Peyer's patch (tissue), 4 donors: ENCODE measurements at regions not wholly inside any gene's neighbourhood (a gene's known extent, or its start where the extent isn't known, plus 50 kb on each side); places are given as distances from the start of the nearest gene placed in this dataset.
A peak's percentile ranks its signal among the peaks of the same experiment; 100 is the strongest.

ENCODE experiments used
- DNase-seq, 3 donors: peaks; one replicate each; pipeline ENCODE4 v3.0.0-alpha.2; 2017 to 2019
- H3K27ac ChIP-seq, 4 donors: fragments of 200-600 bp; sonication (generic); one replicate each; pipeline ENCODE4 v1.5.1; 2016 to 2019
- H3K27me3 ChIP-seq, 2 donors: fragments of 200-600 bp; sonication (generic); one replicate each; pipeline ENCODE4 v1.5.1; 2019
- H3K36me3 ChIP-seq, 3 donors: fragments of 200-600 bp; sonication (generic); one replicate each; pipeline ENCODE4 v1.5.1; 2016 to 2019
- H3K4me1 ChIP-seq, 4 donors: fragments of 200-600 bp; sonication (generic); one replicate each; pipeline ENCODE4 v1.5.1; 2016 to 2019
- H3K4me3 ChIP-seq, 4 donors: fragments of 200-600 bp; sonication (generic); 1 replicate in 3 of 4; 2 replicates in 1 of 4; pipeline ENCODE4 v1.5.1; 2016 to 2019; ENCODE audit warnings: mild to moderate bottlenecking in 1 of 4
- H3K9me3 ChIP-seq, 4 donors: fragments of 200-600 bp; sonication (generic); one replicate each; pipeline ENCODE4 v1.5.1; 2016 to 2019; ENCODE audit warnings: mild to moderate bottlenecking in 1 of 4
- CTCF ChIP-seq, 6 experiments: fragments of 450-650 bp in 4 of 6; fragments of 200-600 bp in 2 of 6; sonication (generic) in 1 of 6; IDR thresholded peaks; one replicate each; pipeline ENCODE4 v1.5.1; 2017 to 2019; ENCODE audit warnings: antibody characterized with exemption in 6 of 6, mild to moderate bottlenecking in 3 of 6, moderate library complexity in 1 of 6
- POLR2A ChIP-seq, 2 donors: fragments of 450-650 bp; IDR thresholded peaks; one replicate each; pipeline ENCODE4 v1.5.1; 2017; ENCODE audit warnings: antibody characterized with exemption in 2 of 2, mild to moderate bottlenecking in 2 of 2, moderate library complexity in 2 of 2

GRCh38 chr13:103236213-103236612 is 170.0 kb upstream of the SLC10A2 start:
- H3K27ac ChIP-seq = no peak overlapping the region
- H3K27me3 ChIP-seq = no peaks in the 10 kb centered on the region
- TF ChIP-seq POLR2A (IDR thresholded peaks at IDR 0.05) = no peak
- TF ChIP-seq CTCF (IDR thresholded peaks at IDR 0.05) = peak in 1 of 6 experiments; percentile 7
- no peak overlapping the region for H3K4me3 ChIP-seq
- H3K9me3 ChIP-seq = no peaks in the 10 kb centered on the region
- no peak for DNase-seq
- no peaks in the 10 kb centered on the region for H3K36me3 ChIP-seq
- H3K4me1 ChIP-seq = no peaks in the 10 kb centered on the region

- no peaks in the 10 kb centered on the region for H3K4me1 ChIP-seq
- no peak for DNase-seq
- H3K27me3 ChIP-seq = no peaks in the 10 kb centered on the region
- H3K27ac ChIP-seq = no peak overlapping the region
- no peaks in the 10 kb centered on the region for H3K9me3 ChIP-seq
- TF ChIP-seq CTCF (IDR thresholded peaks at IDR 0.05) (no peak), POLR2A (IDR thresholded peaks at IDR 0.05) (no peak)
- H3K4me3 ChIP-seq = no peak overlapping the region
- H3K36me3 ChIP-seq = no peaks in the 10 kb centered on the region
Observed at GRCh38 chr13:103229674-103230073, 163.5 kb upstream of the SLC10A2 start.

- no peaks in the 10 kb centered on the region for H3K4me1 ChIP-seq
- no peak overlapping the region for H3K27ac ChIP-seq
- H3K9me3 ChIP-seq = no peaks in the 10 kb centered on the region
- no peak for TF ChIP-seq CTCF (IDR thresholded peaks at IDR 0.05)
- no peak for TF ChIP-seq POLR2A (IDR thresholded peaks at IDR 0.05)
- H3K4me3 ChIP-seq = no peak overlapping the region
- H3K27me3 ChIP-seq = no peaks in the 10 kb centered on the region
- no peak for DNase-seq
- no peaks in the 10 kb centered on the region for H3K36me3 ChIP-seq
Observed at GRCh38 chr13:103224804-103225203, 158.6 kb upstream of the SLC10A2 start.

- DNase-seq = no peak
- Histone ChIP-seq H3K27me3 (no peaks in the 10 kb centered on the region), H3K36me3 (no peaks in the 10 kb centered on the region), H3K4me1 (no peaks in the 10 kb centered on the region), H3K27ac (no peak overlapping the region), H3K4me3 (no peak overlapping the region), H3K9me3 (no peaks in the 10 kb centered on the region)
- TF ChIP-seq POLR2A (IDR thresholded peaks at IDR 0.05) = no peak
Observed at GRCh38 chr13:103222683-103223082, 156.5 kb upstream of the SLC10A2 start.

- no peaks in the 10 kb centered on the region for H3K36me3 ChIP-seq
- no peak overlapping the region for H3K27ac ChIP-seq
- TF ChIP-seq CTCF (IDR thresholded peaks at IDR 0.05) (no peak), POLR2A (IDR thresholded peaks at IDR 0.05) (no peak)
- H3K4me3 ChIP-seq = no peak overlapping the region
- no peaks in the 10 kb centered on the region for H3K27me3 ChIP-seq
- H3K9me3 ChIP-seq = no peaks in the 10 kb centered on the region
- no peaks in the 10 kb centered on the region for H3K4me1 ChIP-seq
- no peak for DNase-seq
Observed at GRCh38 chr13:103218253-103218652, 152.0 kb upstream of the SLC10A2 start.

- H3K9me3 ChIP-seq = no peaks in the 10 kb centered on the region
- no peak for DNase-seq
- H3K36me3 ChIP-seq = no peaks in the 10 kb centered on the region
- no peak for TF ChIP-seq CTCF (IDR thresholded peaks at IDR 0.05)
- TF ChIP-seq POLR2A (IDR thresholded peaks at IDR 0.05) = no peak
- no peaks in the 10 kb centered on the region for H3K4me1 ChIP-seq
- no peak overlapping the region for H3K4me3 ChIP-seq
- no peak overlapping the region for H3K27ac ChIP-seq
- no peaks in the 10 kb centered on the region for H3K27me3 ChIP-seq
Observed at GRCh38 chr13:103213152-103213551, 146.9 kb upstream of the SLC10A2 start.
